KMS-11 (cell line): ENCODE measurements at regions not wholly inside any gene's neighbourhood (a gene's known extent, or its start where the extent isn't known, plus 50 kb on each side); places are given as distances from the start of the nearest gene placed in this dataset.

Experiments
- H2AFZ ChIP-seq: fragments of 200-600 bp; sonication (generic); 2 replicates; pipeline ENCODE4 v1.6.1; 2016; ENCODE audit warnings: antibody characterized with exemption, mixed run types, low read depth
- H3K27ac ChIP-seq: fragments of 200-600 bp; sonication (generic); 2 replicates; pipeline ENCODE4 v1.6.1; 2016; ENCODE audit warnings: mild to moderate bottlenecking, mixed run types
- H3K27me3 ChIP-seq: fragments of 200-600 bp; sonication (generic); 2 replicates; pipeline ENCODE4 v1.6.1; 2017; ENCODE audit warnings: mild to moderate bottlenecking, low read depth, mixed run types, moderate library complexity; ENCODE audit not compliant: insufficient read depth
- H3K36me3 ChIP-seq: fragments of 200-600 bp; sonication (generic); 2 replicates; pipeline ENCODE4 v1.6.1; 2017; ENCODE audit warnings: mild to moderate bottlenecking, mixed run types; ENCODE audit not compliant: insufficient read depth
- H3K4me1 ChIP-seq: fragments of 200-600 bp; sonication (generic); 2 replicates; pipeline ENCODE4 v1.6.1; 2016; ENCODE audit warnings: mild to moderate bottlenecking, low read depth, mixed run types; ENCODE audit not compliant: poor library complexity, severe bottlenecking
- H3K4me2 ChIP-seq: fragments of 200-600 bp; sonication (generic); 2 replicates; pipeline ENCODE4 v1.7.0; 2016; ENCODE audit warnings: mild to moderate bottlenecking, mixed run types
- H3K4me3 ChIP-seq: fragments of 200-600 bp; sonication (generic); IDR thresholded peaks from 2 replicates; pipeline ENCODE4 v1.6.1; 2017; ENCODE audit warnings: low read depth, low read length, mixed read lengths; ENCODE audit not compliant: insufficient read depth
- H3K79me2 ChIP-seq: fragments of 200-600 bp; sonication (generic); 2 replicates; pipeline ENCODE4 v1.6.1; 2016; ENCODE audit warnings: low read depth, mixed run types; ENCODE audit not compliant: insufficient read depth
- H3K9ac ChIP-seq: fragments of 200-600 bp; sonication (generic); 2 replicates; pipeline ENCODE4 v1.6.1; 2016; ENCODE audit warnings: mild to moderate bottlenecking, mixed run types
- H4K20me1 ChIP-seq: fragments of 200-600 bp; sonication (generic); 2 replicates; pipeline ENCODE4 v1.6.1; 2016; ENCODE audit warnings: mild to moderate bottlenecking, mixed run types; ENCODE audit not compliant: insufficient read depth
- TF ChIP-seq, protein P1 (sequence below): fragments of 200-600 bp; sonication (generic); conservative IDR thresholded peaks from 2 replicates; pipeline ENCODE4 v1.6.1; 2017; ENCODE audit warnings: low read depth, mild to moderate bottlenecking, antibody characterized with exemption, low read length, moderate library complexity, mixed read lengths

DNA sequence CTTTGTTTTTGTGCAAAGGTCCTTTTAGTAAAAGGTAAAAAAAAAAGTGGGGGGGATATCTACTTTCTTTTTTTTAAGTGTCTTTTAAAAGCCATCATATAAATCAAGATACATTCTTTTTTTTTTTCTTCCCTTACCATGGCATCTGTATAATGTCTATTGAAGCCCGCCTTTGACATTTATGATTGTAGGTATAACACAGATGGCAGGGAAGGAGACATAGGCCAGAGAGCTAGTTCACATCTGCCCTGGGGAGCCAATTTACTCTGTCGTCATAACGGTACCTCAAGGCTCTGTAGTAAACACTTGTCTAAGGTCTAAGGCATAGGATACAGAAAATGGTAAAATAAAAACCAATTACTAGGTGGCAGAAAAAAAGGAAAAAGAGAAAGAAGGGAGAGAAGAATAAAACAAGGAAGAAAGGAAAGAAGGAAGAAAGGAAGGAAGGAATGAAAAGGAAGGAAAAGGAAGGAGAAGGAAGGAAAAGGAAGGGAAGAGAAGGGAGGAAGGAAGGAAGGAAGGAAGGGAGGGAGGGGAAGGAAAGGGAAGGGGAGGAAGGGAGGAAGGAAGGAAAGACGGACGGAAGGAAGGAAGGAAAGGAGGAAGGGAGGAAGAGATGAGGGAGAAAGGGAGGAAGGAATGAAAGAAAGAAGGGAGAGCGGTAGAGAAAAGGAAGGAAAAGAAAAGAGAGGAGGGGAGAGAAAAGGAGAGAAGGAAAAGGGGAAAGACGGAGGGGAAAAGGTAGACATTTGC lies 343.5 kb downstream of the RBM43 start:
- Histone ChIP-seq H3K4me1 (no peaks in the 10 kb centered on the region), H4K20me1 (no peaks in the 10 kb centered on the region), H2AFZ (no peak overlapping the region), H3K4me2 (no peak overlapping the region), H3K4me3 (no peak overlapping the region), H3K36me3 (no peaks in the 10 kb centered on the region), H3K27ac (no peak overlapping the region), H3K9ac (no peak overlapping the region), H3K27me3 (no peaks in the 10 kb centered on the region), H3K79me2 (no peaks in the 10 kb centered on the region)
- TF ChIP-seq, protein P1, sequence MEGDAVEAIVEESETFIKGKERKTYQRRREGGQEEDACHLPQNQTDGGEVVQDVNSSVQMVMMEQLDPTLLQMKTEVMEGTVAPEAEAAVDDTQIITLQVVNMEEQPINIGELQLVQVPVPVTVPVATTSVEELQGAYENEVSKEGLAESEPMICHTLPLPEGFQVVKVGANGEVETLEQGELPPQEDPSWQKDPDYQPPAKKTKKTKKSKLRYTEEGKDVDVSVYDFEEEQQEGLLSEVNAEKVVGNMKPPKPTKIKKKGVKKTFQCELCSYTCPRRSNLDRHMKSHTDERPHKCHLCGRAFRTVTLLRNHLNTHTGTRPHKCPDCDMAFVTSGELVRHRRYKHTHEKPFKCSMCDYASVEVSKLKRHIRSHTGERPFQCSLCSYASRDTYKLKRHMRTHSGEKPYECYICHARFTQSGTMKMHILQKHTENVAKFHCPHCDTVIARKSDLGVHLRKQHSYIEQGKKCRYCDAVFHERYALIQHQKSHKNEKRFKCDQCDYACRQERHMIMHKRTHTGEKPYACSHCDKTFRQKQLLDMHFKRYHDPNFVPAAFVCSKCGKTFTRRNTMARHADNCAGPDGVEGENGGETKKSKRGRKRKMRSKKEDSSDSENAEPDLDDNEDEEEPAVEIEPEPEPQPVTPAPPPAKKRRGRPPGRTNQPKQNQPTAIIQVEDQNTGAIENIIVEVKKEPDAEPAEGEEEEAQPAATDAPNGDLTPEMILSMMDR: no peak

DNA sequence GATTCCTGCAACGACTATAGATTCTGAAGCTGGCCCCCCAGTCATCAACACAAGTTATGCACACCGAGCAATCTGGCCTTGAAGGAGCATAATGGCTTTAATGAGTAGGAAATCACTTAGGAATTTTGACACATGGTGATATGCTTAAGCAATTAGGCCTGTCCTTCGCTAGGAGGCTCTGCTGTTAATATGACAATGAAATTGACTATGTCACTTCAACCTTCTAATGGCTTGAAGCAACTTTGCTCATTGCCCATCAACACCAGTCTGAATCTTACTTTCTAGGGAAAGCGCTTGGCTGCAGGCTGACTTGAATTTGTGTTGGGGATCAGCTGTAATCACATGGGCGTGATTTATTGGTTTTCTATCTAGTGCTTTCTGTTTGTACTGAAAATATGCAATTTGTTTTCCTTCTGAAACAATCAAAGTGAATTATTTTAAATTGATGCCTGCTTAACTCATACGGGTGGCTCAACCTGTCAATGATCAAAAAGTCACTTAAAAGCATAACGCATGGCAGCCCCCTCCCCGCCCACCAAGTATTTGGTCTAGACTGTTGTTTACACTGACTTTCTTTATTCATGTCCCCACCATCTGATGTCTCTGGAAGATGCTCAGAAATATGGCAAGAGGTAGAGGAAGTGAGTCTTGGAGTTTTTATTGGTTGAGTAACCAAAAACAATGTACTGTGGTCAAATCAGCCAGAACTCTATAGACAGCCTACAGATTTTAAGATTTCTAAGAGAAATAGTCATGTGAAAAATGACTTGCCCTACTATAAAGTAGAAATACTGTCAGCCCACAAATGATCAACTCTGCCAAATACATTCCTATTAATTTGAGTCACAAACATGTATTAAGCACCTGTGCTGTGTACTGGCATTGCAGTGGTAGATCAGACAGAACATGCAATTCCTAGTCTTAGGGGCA lies 344.9 kb downstream of the RBM43 start:
- Histone ChIP-seq H3K79me2 (no peaks in the 10 kb centered on the region), H3K27me3 (no peaks in the 10 kb centered on the region), H3K9ac (no peak overlapping the region), H3K36me3 (no peaks in the 10 kb centered on the region), H3K4me3 (no peak overlapping the region), H3K27ac (no peak overlapping the region), H3K4me1 (no peaks in the 10 kb centered on the region), H2AFZ (no peak overlapping the region), H3K4me2 (no peak overlapping the region), H4K20me1 (no peaks in the 10 kb centered on the region)
- TF ChIP-seq, protein P1: no peak

DNA sequence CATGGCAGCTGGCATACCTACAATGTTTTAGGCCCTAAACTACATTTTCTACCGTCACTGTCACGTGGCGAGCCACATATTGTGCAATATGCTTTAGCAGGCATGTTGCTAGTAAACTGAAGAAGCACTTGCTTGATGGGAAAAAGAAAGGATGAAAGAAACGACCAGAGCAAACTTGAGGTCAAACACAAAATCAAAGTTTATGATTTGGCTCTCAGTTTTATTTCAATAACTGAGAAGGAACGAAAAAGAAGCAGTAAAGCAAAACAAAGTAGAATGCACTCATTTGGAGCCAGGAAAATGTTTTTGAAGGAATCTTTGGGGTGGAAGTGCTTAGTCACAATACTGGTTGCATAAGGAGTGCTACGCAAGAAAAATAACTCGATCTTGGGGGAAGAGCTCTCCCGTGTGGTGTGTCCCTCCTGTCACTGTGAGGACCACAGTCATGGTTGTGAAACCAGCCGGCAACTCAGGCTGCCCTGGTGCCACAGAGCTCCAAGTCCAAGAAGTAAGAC lies 349.8 kb downstream of the RBM43 start:
- TF ChIP-seq, protein P1: no peak
- no peak overlapping the region for H2AFZ ChIP-seq

DNA sequence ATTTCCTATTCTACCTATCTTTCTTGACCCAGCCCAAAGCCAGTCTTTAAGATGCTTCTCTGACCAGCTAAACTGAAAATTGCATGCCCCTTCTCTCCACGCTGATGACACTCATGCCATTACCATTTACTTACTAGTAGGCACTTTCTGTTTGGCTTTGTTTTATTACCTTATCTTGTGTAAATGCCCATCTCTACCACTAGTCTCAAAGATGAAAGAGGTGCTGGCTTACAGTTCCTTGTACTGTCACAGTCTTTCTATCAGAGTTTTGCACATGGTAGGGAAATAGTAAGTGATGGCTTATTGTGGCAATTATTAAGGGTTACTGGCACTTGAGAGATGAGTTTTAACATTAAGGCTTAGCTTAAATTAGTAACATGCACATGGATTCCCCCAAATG lies 352.1 kb downstream of the RBM43 start:
- Histone ChIP-seq H3K4me1 (no peaks in the 10 kb centered on the region), H3K4me2 (no peak overlapping the region), H3K4me3 (no peak overlapping the region), H4K20me1 (no peaks in the 10 kb centered on the region), H3K27me3 (no peaks in the 10 kb centered on the region), H3K79me2 (no peaks in the 10 kb centered on the region), H3K9ac (no peak overlapping the region), H3K36me3 (no peaks in the 10 kb centered on the region), H3K27ac (no peak overlapping the region), H2AFZ (no peak overlapping the region)
- TF ChIP-seq, protein P1: no peak

More for the DNA sequence above, 349.8 kb downstream of the RBM43 start:
- no peak overlapping the region for H3K4me3 ChIP-seq
- no peak overlapping the region for H3K4me2 ChIP-seq
- no peaks in the 10 kb centered on the region for H4K20me1 ChIP-seq
- H3K27ac ChIP-seq: no peak overlapping the region
- H3K27me3 ChIP-seq: no peaks in the 10 kb centered on the region
- H3K79me2 ChIP-seq: no peaks in the 10 kb centered on the region
- no peaks in the 10 kb centered on the region for H3K4me1 ChIP-seq
- no peak overlapping the region for H3K9ac ChIP-seq
- no peaks in the 10 kb centered on the region for H3K36me3 ChIP-seq
